ENCODE measurements at regions not wholly inside any gene's neighbourhood (a gene's known extent, or its start where the extent isn't known, plus 50 kb on each side); places are given as distances from the start of the nearest gene placed in this dataset.

GRCh38 chr10:3249307-3249889, 76.8 kb upstream of the PITRM1 start:
- TF ChIP-seq MXI1 (IDR thresholded peaks at IDR 0.05; ENCODE audit: low read depth, low read length) (no peak), SIN3A (IDR thresholded peaks at IDR 0.05; ENCODE audit: borderline replicate concordance, low read depth, low read length) (no peak), MAX (IDR thresholded peaks at IDR 0.05; ENCODE audit: low read depth) (no peak), MEF2A (IDR thresholded peaks at IDR 0.05; ENCODE audit: borderline replicate concordance, low read depth) (no peak), NFIC (IDR thresholded peaks at IDR 0.05; ENCODE audit: borderline replicate concordance) (no peak), CTCF (IDR thresholded peaks at IDR 0.05) (no peak), TCF12 (IDR thresholded peaks at IDR 0.05) (no peak), YY1 (IDR thresholded peaks at IDR 0.05; ENCODE audit: low read depth) (no peak), POLR2AphosphoS5 (IDR thresholded peaks at IDR 0.05; ENCODE audit: low read depth, low read length) (no peak)

Data from SK-N-SH (cell line).